SK-N-SH (cell line): ENCODE measurements at regions not wholly inside any gene's neighbourhood (a gene's known extent, or its start where the extent isn't known, plus 50 kb on each side); places are given as distances from the start of the nearest gene placed in this dataset.

Source experiments
- CTCF ChIA-PET: fragments of 300-600, 350-600 bp; formaldehyde crosslinking; extraction: SDS; loops from one replicate; lab custom pipeline; 2021; lab: Yijun Ruan, JAX
- POLR2A ChIA-PET: fragments of 350-600 bp; sonication (Branson Sonifier 250); formaldehyde crosslinking; extraction: SDS; loops from one replicate; lab custom pipeline; 2020; ENCODE audit warnings: antibody characterized with exemption, inconsistent platforms; lab: Yijun Ruan, JAX
- DNase-seq: peaks from one replicate; pipeline ENCODE4 v3.0.0; 2012
- H2AFZ ChIP-seq: fragments of 200-600 bp; sonication (generic); 2 replicates; pipeline ENCODE4 v1.8.1; 2016; ENCODE audit warnings: antibody characterized with exemption, mild to moderate bottlenecking, low read depth
- H3F3A ChIP-seq: fragments of 200-600 bp; sonication (generic); replicated peaks from 2 replicates; pipeline ENCODE3; 2016; ENCODE audit warnings: antibody characterized with exemption, mild to moderate bottlenecking; ENCODE audit not compliant: insufficient read depth
- H3K27ac ChIP-seq, 2 experiments: fragments of 200-500 bp in 1 of 2; fragments of 200-600 bp in 1 of 2; sonication (Bioruptor generic) in 1 of 2; sonication (generic), shearing (Covaris generic) in 1 of 2; 2 replicates each; pipeline versions ENCODE4 v1.5.1 to v1.6.1; 2014 to 2016; ENCODE audit warnings: low read depth in 2 of 2, inconsistent platforms in 1 of 2, low read length in 1 of 2, mild to moderate bottlenecking in 1 of 2, mixed read lengths in 1 of 2
- H3K27me3 ChIP-seq: fragments of 200-600 bp; sonication (generic), shearing (Covaris generic); 2 replicates; pipeline ENCODE4 v1.6.1; 2016; ENCODE audit warnings: mixed run types; ENCODE audit not compliant: insufficient read depth
- H3K36me3 ChIP-seq, 2 experiments: fragments of 200-500 bp in 1 of 2; fragments of 200-600 bp in 1 of 2; sonication (Bioruptor generic) in 1 of 2; sonication (generic) in 1 of 2; replicated peaks in 1 of 2; 2 replicates each; pipeline versions ENCODE3 to v1.5.1; 2014 to 2016; ENCODE audit warnings: low read length in 1 of 2, mild to moderate bottlenecking in 1 of 2; ENCODE audit not compliant: insufficient read depth in 2 of 2, control insufficient read depth in 1 of 2
- H3K4me1 ChIP-seq, 2 experiments: fragments of 200-500 bp in 1 of 2; fragments of 200-600 bp in 1 of 2; sonication (Bioruptor generic) in 1 of 2; sonication (generic), shearing (Covaris generic) in 1 of 2; 2 replicates each; pipeline versions ENCODE4 v1.5.1 to v1.6.1; 2014 to 2016; ENCODE audit warnings: low read depth in 1 of 2, low read length in 1 of 2, mixed run types in 1 of 2; ENCODE audit not compliant: insufficient read depth in 2 of 2, control insufficient read depth in 1 of 2
- H3K4me2 ChIP-seq: fragments of 200-600 bp; sonication (generic), shearing (Covaris generic); 2 replicates; pipeline ENCODE4 v1.6.1; 2017; ENCODE audit warnings: mixed run types
- H3K4me3 ChIP-seq, 2 experiments: fragments of 200-500 bp in 1 of 2; fragments of 200-600 bp in 1 of 2; sonication (Bioruptor generic) in 1 of 2; sonication (generic), shearing (Covaris generic) in 1 of 2; 2 replicates each; pipeline versions ENCODE4 v1.5.1 to v1.8.1; 2014 to 2016; ENCODE audit warnings: low read depth in 2 of 2, inconsistent platforms in 1 of 2, low read length in 1 of 2, mild to moderate bottlenecking in 1 of 2, mixed read lengths in 1 of 2, moderate library complexity in 1 of 2
- H3K79me2 ChIP-seq: fragments of 200-600 bp; sonication (generic); 2 replicates; pipeline ENCODE4 v1.8.1; 2017; ENCODE audit warnings: mild to moderate bottlenecking; ENCODE audit not compliant: insufficient read depth
- H3K9ac ChIP-seq: fragments of 200-600 bp; sonication (generic); 2 replicates; pipeline ENCODE4 v1.6.1; 2017; ENCODE audit warnings: mixed run types
- H3K9me2 ChIP-seq: fragments of 200-600 bp; sonication (generic); 2 replicates; pipeline ENCODE4 v1.6.1; 2017; ENCODE audit warnings: mixed run types
- H3K9me3 ChIP-seq: fragments of 200-600 bp; sonication (generic); 2 replicates; pipeline ENCODE4 v1.6.1; 2017; ENCODE audit warnings: mixed run types, mild to moderate bottlenecking, moderate library complexity
- H4K20me1 ChIP-seq: fragments of 200-600 bp; sonication (generic); 2 replicates; pipeline ENCODE4 v1.6.1; 2017; ENCODE audit warnings: mild to moderate bottlenecking, mixed run types; ENCODE audit not compliant: insufficient read depth
- CTCF ChIP-seq: fragments of 200-600 bp; sonication (generic); IDR thresholded peaks from 2 replicates; pipeline ENCODE4 v1.6.1; 2017; ENCODE audit warnings: antibody characterized with exemption, mild to moderate bottlenecking, moderate library complexity
- EP300 ChIP-seq, 2 experiments: IDR thresholded peaks; 2 replicates each; pipeline versions ENCODE4 v1.4.0 to v1.6.1; 2012; ENCODE audit warnings: borderline replicate concordance in 1 of 2, low read depth in 1 of 2, low read length in 1 of 2
- EZH2phosphoT487 ChIP-seq: fragments of 200-600 bp; sonication (generic); IDR thresholded peaks from 2 replicates; pipeline ENCODE4 v1.6.1; 2017; ENCODE audit warnings: low read depth, mixed run types, mild to moderate bottlenecking, antibody characterized with exemption, moderate library complexity, borderline replicate concordance
- FOXM1 ChIP-seq: IDR thresholded peaks from 2 replicates; pipeline ENCODE4 v1.4.0; 2012; ENCODE audit warnings: low read depth, mild to moderate bottlenecking
- GATA2 ChIP-seq: sonication (generic); formaldehyde crosslinking; IDR thresholded peaks from 2 replicates; pipeline ENCODE4 v1.5.0; 2020; ENCODE audit warnings: mild to moderate bottlenecking, missing genetic modification reagents
- IRF3 ChIP-seq: fragments of 150-350 bp; IDR thresholded peaks from 2 replicates; pipeline ENCODE4 v1.6.1; 2016; ENCODE audit warnings: mild to moderate bottlenecking, low read depth, low read length
- JUND ChIP-seq: IDR thresholded peaks from 2 replicates; pipeline ENCODE4 v1.4.0; 2012
- MAX ChIP-seq: IDR thresholded peaks from 2 replicates; pipeline ENCODE4 v1.4.0; 2012; ENCODE audit warnings: low read depth
- MEF2A ChIP-seq: IDR thresholded peaks from 2 replicates; pipeline ENCODE4 v1.4.0; 2012; ENCODE audit warnings: low read depth, borderline replicate concordance
- NRF1 ChIP-seq: IDR thresholded peaks from 2 replicates; pipeline ENCODE4 v1.6.1; 2012; ENCODE audit warnings: low read depth, mild to moderate bottlenecking, low read length
- PBX3 ChIP-seq: IDR thresholded peaks from 2 replicates; pipeline ENCODE4; 2012
- RAD21 ChIP-seq: IDR thresholded peaks from 2 replicates; pipeline ENCODE4 v1.6.1; 2012; ENCODE audit warnings: mild to moderate bottlenecking, low read length
- RFX5 ChIP-seq: IDR thresholded peaks from 2 replicates; pipeline ENCODE4 v1.6.1; 2012; ENCODE audit warnings: mild to moderate bottlenecking, improper control_type of control experiment, low read length
- RXRA ChIP-seq: IDR thresholded peaks from 2 replicates; pipeline ENCODE4 v1.4.0; 2012; ENCODE audit warnings: low read depth, mild to moderate bottlenecking, borderline replicate concordance
- SIN3A ChIP-seq: IDR thresholded peaks from 2 replicates; pipeline ENCODE4 v1.6.1; 2012; ENCODE audit warnings: low read depth, mild to moderate bottlenecking, low read length, moderate library complexity, borderline replicate concordance
- TAF1 ChIP-seq: IDR thresholded peaks from 2 replicates; pipeline ENCODE4 v1.6.1; 2012; ENCODE audit warnings: low read depth, mild to moderate bottlenecking, low read length, moderate library complexity, borderline replicate concordance
- TEAD4 ChIP-seq: IDR thresholded peaks from 2 replicates; pipeline ENCODE4 v1.4.0; 2012; ENCODE audit warnings: mild to moderate bottlenecking, borderline replicate concordance; ENCODE audit not compliant: insufficient read depth
- USF1 ChIP-seq: IDR thresholded peaks from 2 replicates; pipeline ENCODE4 v1.4.0; 2012; ENCODE audit warnings: low read depth, borderline replicate concordance
- WGBS: methylation state at CpG from one replicate; pipeline ENCODE4 v1.1.6; 2017; ENCODE audit warnings: low lambda C conversion rate; 5-methylcytosine and 5-hydroxymethylcytosine counted together

- CTCF ChIA-PET, result interaction anchor here (1.0 to 2.3 kb wide), 2 partner anchors 12 to 237 kb away, joined by 3 to 6 read pairs; no protein-coding TSS in a partner anchor
- Histone ChIP-seq H4K20me1 (no peaks in the 10 kb centered on the region), H3K79me2 (no peaks in the 10 kb centered on the region), H3K27me3 (no peaks in the 10 kb centered on the region), H3K4me3 (no peak overlapping the region), H3K9ac (no peak overlapping the region), H2AFZ (no peak overlapping the region), H3K9me3 (no peaks in the 10 kb centered on the region), H3K4me1 (peaks cover 0 to 29% of the 10 kb centered on the region in 2 experiments; a peak in 2 of 4 replicates), H3K36me3 (no peaks in the 10 kb centered on the region), H3K4me2 (no peak overlapping the region), H3F3A (no peaks in the 10 kb centered on the region), H3K27ac (no peak overlapping the region; a peak in 1 of 4 replicates), H3K9me2 (no peaks in the 10 kb centered on the region)
- POLR2A ChIA-PET, result no interaction called here
- no peak for TF ChIP-seq NRF1
- DNase-seq, result no peak
- WGBS, result 7% methylated on average over 4 of the region's 4 CpGs
Measured at GRCh38 chr10:111993872-111994426, 189.6 kb downstream of the GPAM start.

- WGBS, result 11% methylated on average over 2 of the region's 2 CpGs
- Histone ChIP-seq H2AFZ (no peak overlapping the region), H3K9me2 (no peaks in the 10 kb centered on the region), H3K27ac (no peak overlapping the region), H3K27me3 (no peaks in the 10 kb centered on the region), H3K9me3 (no peaks in the 10 kb centered on the region), H3K79me2 (no peaks in the 10 kb centered on the region), H3K36me3 (no peaks in the 10 kb centered on the region), H3K9ac (no peak overlapping the region), H3K4me1 (peaks cover 0 to 14% of the 10 kb centered on the region in 2 experiments; a peak in 2 of 4 replicates), H3F3A (no peaks in the 10 kb centered on the region), H4K20me1 (no peaks in the 10 kb centered on the region), H3K4me3 (no peak overlapping the region), H3K4me2 (no peak overlapping the region)
- ChIA-PET CTCF (no interaction called here), POLR2A (no interaction called here)
- DNase-seq, result no peak
- TF ChIP-seq EP300 (IDR thresholded peaks at IDR 0.05; ENCODE audit: borderline replicate concordance in 1 of 2, low read depth in 1 of 2, low read length in 1 of 2) (no peak), RAD21 (no peak), JUND (no peak), MAX (no peak), MEF2A (no peak), CTCF (no peak), IRF3 (no peak), RXRA (no peak), PBX3 (no peak), RFX5 (no peak), NRF1 (no peak), TAF1 (no peak), SIN3A (no peak), GATA2 (CRISPR knock-in tag) (no peak), FOXM1 (no peak), TEAD4 (no peak), EZH2phosphoT487 (no peak), USF1 (no peak)
Measured at GRCh38 chr10:111996103-111996502, 187.5 kb downstream of the GPAM start.
